IMR-90 (cell line): ENCODE measurements at regions not wholly inside any gene's neighbourhood (a gene's known extent, or its start where the extent isn't known, plus 50 kb on each side); places are given as distances from the start of the nearest gene placed in this dataset.

Source experiments
- ATAC-seq: fragments of 200-7000 bp; cut with Tn5 transposase; 2 replicates; pipeline ENCODE4 v1.9.1; 2020; ENCODE audit warnings: low read depth, mild to moderate bottlenecking, moderate library complexity
- BruUV-seq: library from RNA; stranded (reverse); fragments of 400-500 nt; replicated peaks from 2 replicates; lab custom pipeline; 2021; lab: Mats Ljungman, UMichigan
- CTCF ChIA-PET: fragments of 300-600 bp; formaldehyde crosslinking; extraction: SDS; loops from one replicate; lab custom pipeline; 2021; ENCODE audit warnings: antibody characterized with exemption; lab: Yijun Ruan, JAX
- POLR2A ChIA-PET: fragments of 300-600 bp; sonication (Branson Sonifier 250); formaldehyde crosslinking; loops from one replicate; lab custom pipeline; 2022; ENCODE audit warnings: antibody characterized with exemption; ENCODE audit not compliant: unreplicated experiment; lab: Charles Lee
- DNase-seq: peaks from one replicate; pipeline ENCODE4 v3.0.0; 2013
- H2AFZ ChIP-seq: replicated peaks from 2 replicates; pipeline ENCODE3; 2013; ENCODE audit warnings: low read length, mild to moderate bottlenecking; ENCODE audit not compliant: poor library complexity
- H2AK5ac ChIP-seq: 2 replicates; pipeline ENCODE4 v1.6.1; 2013; ENCODE audit warnings: low read depth, low read length, inconsistent platforms
- H2AK9ac ChIP-seq: replicated peaks from 2 replicates; pipeline ENCODE3; 2013; ENCODE audit warnings: mild to moderate bottlenecking, low read depth, low read length, moderate library complexity; ENCODE audit not compliant: poor library complexity
- H2BK120ac ChIP-seq: 2 replicates; pipeline ENCODE4 v1.6.1; 2013; ENCODE audit warnings: low read depth, low read length, inconsistent platforms
- H2BK15ac ChIP-seq: 3 replicates; pipeline ENCODE4 v1.6.1; 2013; ENCODE audit warnings: low read depth, low read length, inconsistent platforms
- H2BK20ac ChIP-seq: 2 replicates; pipeline ENCODE4 v1.6.1; 2013; ENCODE audit warnings: low read depth, mild to moderate bottlenecking, inconsistent platforms, low read length, moderate library complexity
- H2BK5ac ChIP-seq: 2 replicates; pipeline ENCODE4 v1.6.1; 2013; ENCODE audit warnings: mild to moderate bottlenecking, low read depth, low read length, inconsistent platforms; ENCODE audit not compliant: poor library complexity, severe bottlenecking
- H3K14ac ChIP-seq: replicated peaks from 2 replicates; pipeline ENCODE4 v1.6.1; 2013; ENCODE audit warnings: low read depth, low read length, inconsistent platforms
- H3K18ac ChIP-seq: 2 replicates; pipeline ENCODE4 v1.6.1; 2013; ENCODE audit warnings: low read depth, low read length, control low read depth
- H3K23ac ChIP-seq: 2 replicates; pipeline ENCODE4 v1.6.1; 2013; ENCODE audit warnings: low read depth, low read length, inconsistent platforms
- H3K27ac ChIP-seq: 2 replicates; pipeline ENCODE4 v1.5.1; 2013; ENCODE audit warnings: mild to moderate bottlenecking, control low read depth, low read length; ENCODE audit not compliant: insufficient read depth
- H3K27me3 ChIP-seq: 2 replicates; pipeline ENCODE4 v1.6.1; 2013; ENCODE audit warnings: low read length; ENCODE audit not compliant: control insufficient read depth, insufficient read depth
- H3K36me3 ChIP-seq: 2 replicates; pipeline ENCODE4 v1.6.1; 2013; ENCODE audit warnings: low read length, mixed read lengths; ENCODE audit not compliant: control insufficient read depth, insufficient read depth
- H3K4ac ChIP-seq: 2 replicates; pipeline ENCODE4 v1.6.1; 2013; ENCODE audit warnings: low read depth, low read length, inconsistent platforms
- H3K4me1 ChIP-seq: 2 replicates; pipeline ENCODE4 v1.6.1; 2013; ENCODE audit warnings: low read length, mixed read lengths; ENCODE audit not compliant: control insufficient read depth, insufficient read depth
- H3K4me2 ChIP-seq: 2 replicates; pipeline ENCODE4 v1.6.1; 2013; ENCODE audit warnings: low read depth, mild to moderate bottlenecking, control low read depth, low read length, moderate library complexity
- H3K4me3 ChIP-seq: 2 replicates; pipeline ENCODE4 v1.5.1; 2013; ENCODE audit warnings: low read depth, mild to moderate bottlenecking, control low read depth, low read length, moderate library complexity; ENCODE audit not compliant: insufficient read depth
- H3K56ac ChIP-seq: 2 replicates; pipeline ENCODE4 v1.6.1; 2013; ENCODE audit warnings: low read length, inconsistent platforms; ENCODE audit not compliant: insufficient read depth; ENCODE audit errors: extremely low read depth
- H3K79me1 ChIP-seq, 2 experiments: 2 replicates each; pipeline ENCODE4 v1.6.1; 2013; ENCODE audit warnings: low read length in 2 of 2, inconsistent platforms in 1 of 2, low read depth in 1 of 2
- H3K9ac ChIP-seq: 2 replicates; pipeline ENCODE4 v1.6.1; 2013; ENCODE audit warnings: low read depth, low read length, control low read depth
- H3K9me1 ChIP-seq: 2 replicates; pipeline ENCODE4 v1.6.1; 2013; ENCODE audit warnings: low read length, inconsistent platforms; ENCODE audit not compliant: insufficient read depth
- H3K9me3 ChIP-seq: 2 replicates; pipeline ENCODE4 v1.6.1; 2013; ENCODE audit warnings: low read length; ENCODE audit not compliant: control insufficient read depth, insufficient read depth
- H4K20me1 ChIP-seq: 2 replicates; pipeline ENCODE4 v1.6.1; 2013; ENCODE audit warnings: low read length, inconsistent platforms; ENCODE audit not compliant: insufficient read depth
- H4K5ac ChIP-seq: 2 replicates; pipeline ENCODE4 v1.6.1; 2013; ENCODE audit warnings: mild to moderate bottlenecking, low read depth, low read length, control low read depth
- H4K8ac ChIP-seq, 2 experiments: 2 replicates each; pipeline ENCODE4 v1.6.1; 2013; ENCODE audit warnings: low read depth in 2 of 2, low read length in 2 of 2, control low read depth in 1 of 2, inconsistent platforms in 1 of 2
- H4K91ac ChIP-seq: 2 replicates; pipeline ENCODE4 v1.6.1; 2013; ENCODE audit warnings: low read depth, low read length, inconsistent platforms; ENCODE audit not compliant: insufficient read depth
- BHLHE40 ChIP-seq: fragments of 150-350 bp; IDR thresholded peaks from 2 replicates; pipeline ENCODE4 v1.6.1; 2016; ENCODE audit warnings: mild to moderate bottlenecking, low read depth, low read length
- CEBPB ChIP-seq: IDR thresholded peaks from 2 replicates; pipeline ENCODE4 v1.6.1; 2012; ENCODE audit warnings: low read depth, low read length, improper control_type of control experiment
- FOS ChIP-seq: fragments of 150-350 bp; IDR thresholded peaks from 2 replicates; pipeline ENCODE4 v1.6.1; 2016; ENCODE audit warnings: low read depth, low read length
- MAZ ChIP-seq: IDR thresholded peaks from 2 replicates; pipeline ENCODE4 v1.6.1; 2012; ENCODE audit warnings: low read depth, mild to moderate bottlenecking, low read length, improper control_type of control experiment, moderate library complexity, borderline replicate concordance
- MXI1 ChIP-seq: IDR thresholded peaks from 2 replicates; pipeline ENCODE4 v1.6.1; 2012; ENCODE audit warnings: low read depth, mild to moderate bottlenecking, low read length, moderate library complexity, borderline replicate concordance
- NFE2L2 ChIP-seq: fragments of 150-350 bp; IDR thresholded peaks from 2 replicates; pipeline ENCODE4 v1.6.1; 2016; ENCODE audit warnings: low read depth, mild to moderate bottlenecking, low read length
- POLR2A ChIP-seq: IDR thresholded peaks from 2 replicates; pipeline ENCODE4 v1.6.1; 2012; ENCODE audit warnings: mild to moderate bottlenecking, low read depth, low read length
- RCOR1 ChIP-seq: IDR thresholded peaks from 2 replicates; pipeline ENCODE4 v1.6.1; 2012; ENCODE audit warnings: mild to moderate bottlenecking, low read length, improper control_type of control experiment; ENCODE audit not compliant: insufficient replicate concordance
- RFX5 ChIP-seq: IDR thresholded peaks from 2 replicates; pipeline ENCODE4 v1.8.0; 2012; ENCODE audit warnings: low read depth, mild to moderate bottlenecking, low read length, moderate library complexity
- SMC3 ChIP-seq: fragments of 150-350 bp; IDR thresholded peaks from 2 replicates; pipeline ENCODE4 v1.6.1; 2016; ENCODE audit warnings: low read depth, mild to moderate bottlenecking, antibody characterized with exemption, low read length, moderate library complexity
- WGBS, 2 experiments: methylation state at CpG; one replicate each; pipeline versions ENCODE4 v1.1.5 to v1.1.7; 2013; ENCODE audit warnings: missing lambda C conversion rate in 2 of 2; ENCODE audit not compliant: insufficient read length in 1 of 2; ENCODE audit errors: extremely low coverage in 2 of 2; 5-methylcytosine and 5-hydroxymethylcytosine counted together
- dilution Hi-C: fragments of 300-500 bp; cut with HindIII; formaldehyde crosslinking; loops from one replicate; pipeline ENCODE4 v1.14.3; 2018; ENCODE audit warnings: low sequenced_read_pairs; ENCODE audit not compliant: unreplicated experiment
- in situ Hi-C: fragments of 300-500 bp; cut with MboI; formaldehyde crosslinking; loops from 3 replicates; pipeline ENCODE4 v1.14.3; 2019; ENCODE audit warnings: low sequenced_read_pairs, inconsistent platforms, mixed read lengths
- intact Hi-C: fragments of 100-400 bp; cut with micrococcal nuclease; formaldehyde crosslinking; loops from 2 replicates; pipeline ENCODE4 v1.10.0; 2022
- TF ChIP-seq, protein P1 (sequence below): fragments of 150-350 bp; IDR thresholded peaks from 2 replicates; pipeline ENCODE4 v1.6.1; 2017; ENCODE audit warnings: mild to moderate bottlenecking, antibody characterized with exemption, low read length, low read depth
- TF ChIP-seq, protein P2 (sequence below): fragments of 150-350 bp; IDR thresholded peaks from 2 replicates; pipeline ENCODE4 v1.6.1; 2016; ENCODE audit warnings: low read depth, mild to moderate bottlenecking, low read length, moderate library complexity, borderline replicate concordance

DNA sequence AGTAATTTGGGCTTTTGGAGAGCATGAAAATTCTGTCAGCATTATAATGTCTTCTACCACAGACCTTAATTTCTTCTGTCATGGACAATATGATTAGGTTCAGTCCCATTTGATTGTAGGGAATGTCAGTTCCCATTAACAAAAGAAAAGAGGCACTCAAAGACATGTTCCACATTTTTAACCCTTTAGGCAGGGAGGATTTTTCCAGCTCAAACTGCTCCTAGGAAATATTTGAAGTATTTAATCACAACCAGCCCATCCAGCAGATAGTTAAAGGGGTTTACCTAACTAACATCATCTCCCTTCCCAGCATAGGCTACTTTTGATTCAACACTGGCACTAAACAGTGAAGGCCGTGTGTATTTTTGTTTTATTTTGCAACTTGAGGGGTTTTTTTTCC, 256.0 kb downstream of the DHX15 start:
- H3K4ac ChIP-seq = no peak overlapping the region
- H3K56ac ChIP-seq = no peak overlapping the region
- no peaks in the 10 kb centered on the region for H3K9me3 ChIP-seq
- ATAC-seq (no peak), DNase-seq (no peak)
- H2BK120ac ChIP-seq = no peak overlapping the region
- H3K36me3 ChIP-seq = no peaks in the 10 kb centered on the region
- H3K14ac ChIP-seq = no peak overlapping the region
- H4K20me1 ChIP-seq = no peaks in the 10 kb centered on the region
- no CpG with 5 or more reads among the region's 1 CpG for WGBS, 2 experiments
- no peaks in the 10 kb centered on the region for H3K4me1 ChIP-seq
- H3K27me3 ChIP-seq = peaks cover 2% of the 10 kb centered on the region
- no peak overlapping the region for H4K8ac ChIP-seq
- dilution Hi-C loops = no loop called here
- H3K4me2 ChIP-seq = no peak overlapping the region
- no peak overlapping the region for H4K91ac ChIP-seq
- H4K5ac ChIP-seq = no peak overlapping the region
- H2BK5ac ChIP-seq = no peak overlapping the region
- intact Hi-C loops = no loop called here
- no peaks in the 10 kb centered on the region for H3K79me1 ChIP-seq
- BruUV-seq = no TSS peak
- TF ChIP-seq CEBPB = no peak
- TF ChIP-seq SMC3 = no peak
- TF ChIP-seq RFX5 = no peak
- no peak for TF ChIP-seq NFE2L2
- TF ChIP-seq RCOR1 = no peak
- TF ChIP-seq POLR2A = no peak
- TF ChIP-seq BHLHE40 = no peak
- TF ChIP-seq MAZ = no peak
- TF ChIP-seq, protein P1, sequence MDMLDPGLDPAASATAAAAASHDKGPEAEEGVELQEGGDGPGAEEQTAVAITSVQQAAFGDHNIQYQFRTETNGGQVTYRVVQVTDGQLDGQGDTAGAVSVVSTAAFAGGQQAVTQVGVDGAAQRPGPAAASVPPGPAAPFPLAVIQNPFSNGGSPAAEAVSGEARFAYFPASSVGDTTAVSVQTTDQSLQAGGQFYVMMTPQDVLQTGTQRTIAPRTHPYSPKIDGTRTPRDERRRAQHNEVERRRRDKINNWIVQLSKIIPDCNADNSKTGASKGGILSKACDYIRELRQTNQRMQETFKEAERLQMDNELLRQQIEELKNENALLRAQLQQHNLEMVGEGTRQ = no peak
- TF ChIP-seq FOS = no peak
- TF ChIP-seq, protein P2, sequence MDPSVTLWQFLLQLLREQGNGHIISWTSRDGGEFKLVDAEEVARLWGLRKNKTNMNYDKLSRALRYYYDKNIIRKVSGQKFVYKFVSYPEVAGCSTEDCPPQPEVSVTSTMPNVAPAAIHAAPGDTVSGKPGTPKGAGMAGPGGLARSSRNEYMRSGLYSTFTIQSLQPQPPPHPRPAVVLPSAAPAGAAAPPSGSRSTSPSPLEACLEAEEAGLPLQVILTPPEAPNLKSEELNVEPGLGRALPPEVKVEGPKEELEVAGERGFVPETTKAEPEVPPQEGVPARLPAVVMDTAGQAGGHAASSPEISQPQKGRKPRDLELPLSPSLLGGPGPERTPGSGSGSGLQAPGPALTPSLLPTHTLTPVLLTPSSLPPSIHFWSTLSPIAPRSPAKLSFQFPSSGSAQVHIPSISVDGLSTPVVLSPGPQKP = no peak
- no peak for TF ChIP-seq MXI1
- H2AK9ac ChIP-seq = no peak overlapping the region
- no peak overlapping the region for H2BK15ac ChIP-seq
- H2AK5ac ChIP-seq = no peak overlapping the region
- H2BK20ac ChIP-seq = no peak overlapping the region
- no peak overlapping the region for H2AFZ ChIP-seq
- no peak overlapping the region for H3K18ac ChIP-seq
- ChIA-PET CTCF (no interaction called here), POLR2A (no interaction called here)
- no peaks in the 10 kb centered on the region for H3K9me1 ChIP-seq
- in situ Hi-C loops = no loop called here
- H3K23ac ChIP-seq = no peak overlapping the region
- no peak overlapping the region for H3K27ac ChIP-seq
- H3K4me3 ChIP-seq = no peak overlapping the region
- no peak overlapping the region for H3K9ac ChIP-seq
